Hepatocyte (in vitro differentiated cells): ENCODE measurements at regions not wholly inside any gene's neighbourhood (a gene's known extent, or its start where the extent isn't known, plus 50 kb on each side); places are given as distances from the start of the nearest gene placed in this dataset.

Experiments used
- EZH2phosphoT487 ChIP-seq: fragments of 200-600 bp; sonication (generic); IDR thresholded peaks from one replicate; pipeline ENCODE4 v1.6.1; 2018; ENCODE audit warnings: antibody characterized with exemption, mild to moderate bottlenecking, low read depth, moderate library complexity; ENCODE audit not compliant: unreplicated experiment, severe bottlenecking
- TF ChIP-seq, protein P1 (sequence below): fragments of 200-600 bp; sonication (generic); IDR thresholded peaks from 2 replicates; pipeline ENCODE4 v1.5.1; 2016; ENCODE audit warnings: antibody characterized with exemption, mild to moderate bottlenecking; ENCODE audit not compliant: poor library complexity

DNA sequence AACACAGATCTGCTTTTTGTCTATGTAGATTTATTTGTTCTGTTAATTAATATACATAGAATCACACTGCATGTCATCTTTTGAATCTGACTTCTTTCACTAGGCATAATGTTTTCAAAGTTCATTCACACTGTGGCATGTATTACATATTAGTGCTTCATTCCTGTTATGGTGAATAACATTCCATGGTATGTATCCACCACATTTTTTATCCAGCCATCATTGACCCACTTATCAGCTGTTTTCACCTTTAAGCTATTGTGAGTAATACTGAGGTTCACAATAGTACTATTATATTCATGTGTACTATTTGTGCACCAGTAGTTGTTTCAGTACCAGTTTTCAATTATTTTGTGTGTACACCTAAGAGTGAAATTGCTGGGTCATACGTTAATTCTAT lies 230.6 kb upstream of the CNTN3 start:
- TF ChIP-seq, protein P1, sequence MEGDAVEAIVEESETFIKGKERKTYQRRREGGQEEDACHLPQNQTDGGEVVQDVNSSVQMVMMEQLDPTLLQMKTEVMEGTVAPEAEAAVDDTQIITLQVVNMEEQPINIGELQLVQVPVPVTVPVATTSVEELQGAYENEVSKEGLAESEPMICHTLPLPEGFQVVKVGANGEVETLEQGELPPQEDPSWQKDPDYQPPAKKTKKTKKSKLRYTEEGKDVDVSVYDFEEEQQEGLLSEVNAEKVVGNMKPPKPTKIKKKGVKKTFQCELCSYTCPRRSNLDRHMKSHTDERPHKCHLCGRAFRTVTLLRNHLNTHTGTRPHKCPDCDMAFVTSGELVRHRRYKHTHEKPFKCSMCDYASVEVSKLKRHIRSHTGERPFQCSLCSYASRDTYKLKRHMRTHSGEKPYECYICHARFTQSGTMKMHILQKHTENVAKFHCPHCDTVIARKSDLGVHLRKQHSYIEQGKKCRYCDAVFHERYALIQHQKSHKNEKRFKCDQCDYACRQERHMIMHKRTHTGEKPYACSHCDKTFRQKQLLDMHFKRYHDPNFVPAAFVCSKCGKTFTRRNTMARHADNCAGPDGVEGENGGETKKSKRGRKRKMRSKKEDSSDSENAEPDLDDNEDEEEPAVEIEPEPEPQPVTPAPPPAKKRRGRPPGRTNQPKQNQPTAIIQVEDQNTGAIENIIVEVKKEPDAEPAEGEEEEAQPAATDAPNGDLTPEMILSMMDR, result no peak
- no peak for TF ChIP-seq EZH2phosphoT487
